SHP77 (cell line): ENCODE measurements at regions not wholly inside any gene's neighbourhood (a gene's known extent, or its start where the extent isn't known, plus 50 kb on each side); places are given as distances from the start of the nearest gene placed in this dataset.

Source experiments
- DNase-seq, 2 experiments: peaks; one replicate each; lab custom pipeline; 2025; lab: John Stamatoyannopoulos, UW

DNA sequence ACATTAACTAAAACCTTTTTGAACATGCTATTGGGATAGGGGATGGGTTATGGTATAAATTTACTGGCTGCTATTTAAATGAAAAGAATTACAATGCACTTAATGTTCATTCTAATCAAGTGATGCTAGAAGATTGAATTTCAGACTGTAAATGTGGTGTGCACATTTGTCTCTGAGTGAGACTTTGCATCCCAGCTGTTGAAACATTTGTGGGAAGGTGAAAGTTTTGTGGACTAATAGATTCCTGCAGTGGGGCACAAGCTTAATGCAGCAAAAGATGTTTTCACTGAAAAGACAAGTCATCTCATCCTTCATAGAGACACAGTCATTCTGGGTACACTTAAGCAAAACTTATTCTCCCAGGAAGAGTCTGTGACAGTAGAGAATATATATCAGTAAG is 323.6 kb downstream of the NFIB start:
- no peak for DNase-seq

DNA sequence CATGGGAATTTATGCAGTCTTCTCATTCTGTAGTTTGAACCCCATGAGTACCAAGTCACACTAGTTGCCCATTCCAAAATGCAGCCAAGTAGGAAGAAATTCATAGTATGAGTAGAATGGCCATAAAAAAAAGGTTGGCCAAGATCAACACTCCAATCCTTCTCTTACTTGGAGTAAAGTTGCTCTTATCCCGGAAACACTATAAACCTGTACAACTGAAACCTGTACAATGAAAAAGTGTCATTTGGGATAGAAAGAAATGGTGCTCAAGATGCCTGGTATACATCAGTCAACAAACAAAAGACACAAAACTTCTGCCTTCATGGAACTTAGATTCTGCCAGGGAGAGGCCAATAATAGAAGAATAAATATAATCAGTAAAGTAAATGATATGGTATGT is 325.0 kb downstream of the NFIB start:
- DNase-seq = no peak

DNA sequence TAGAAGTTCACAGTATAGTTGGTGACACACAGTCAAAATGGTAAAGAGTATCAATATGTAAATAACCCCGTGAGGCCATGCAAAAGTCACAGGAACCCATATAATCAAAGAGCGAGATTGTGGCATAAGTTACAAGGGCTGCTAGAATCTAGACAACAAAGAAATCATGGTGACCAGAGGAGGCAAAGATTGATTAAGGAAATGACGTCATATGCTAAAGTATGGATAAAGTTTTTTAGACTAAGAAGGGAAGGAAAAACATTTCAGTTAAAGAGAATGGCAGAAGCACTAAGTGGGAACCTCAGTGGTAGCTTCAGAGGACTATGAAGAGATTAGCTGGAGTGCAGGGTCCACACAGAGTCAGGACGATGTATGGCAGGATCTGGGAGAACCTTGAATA is 330.3 kb downstream of the NFIB start:
- no peak for DNase-seq

DNA sequence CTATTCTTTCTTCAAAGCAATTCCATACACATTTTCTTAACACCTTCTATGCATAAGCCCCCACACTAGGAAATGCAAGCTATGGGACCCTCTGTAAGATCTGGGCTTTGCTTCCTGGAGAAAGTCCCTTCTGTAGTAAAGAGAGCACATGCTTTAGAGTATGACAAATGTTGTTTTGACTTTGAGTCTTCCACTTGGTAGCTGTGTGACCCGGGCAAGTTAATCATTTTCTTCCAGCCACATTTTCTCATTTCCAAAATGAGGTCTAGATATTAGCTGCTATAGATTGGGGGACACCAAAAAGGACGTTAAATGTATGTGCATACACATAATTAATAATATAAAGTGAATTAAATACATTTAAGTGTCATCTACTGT is 334.0 kb downstream of the NFIB start:
- DNase-seq = no peak

DNA sequence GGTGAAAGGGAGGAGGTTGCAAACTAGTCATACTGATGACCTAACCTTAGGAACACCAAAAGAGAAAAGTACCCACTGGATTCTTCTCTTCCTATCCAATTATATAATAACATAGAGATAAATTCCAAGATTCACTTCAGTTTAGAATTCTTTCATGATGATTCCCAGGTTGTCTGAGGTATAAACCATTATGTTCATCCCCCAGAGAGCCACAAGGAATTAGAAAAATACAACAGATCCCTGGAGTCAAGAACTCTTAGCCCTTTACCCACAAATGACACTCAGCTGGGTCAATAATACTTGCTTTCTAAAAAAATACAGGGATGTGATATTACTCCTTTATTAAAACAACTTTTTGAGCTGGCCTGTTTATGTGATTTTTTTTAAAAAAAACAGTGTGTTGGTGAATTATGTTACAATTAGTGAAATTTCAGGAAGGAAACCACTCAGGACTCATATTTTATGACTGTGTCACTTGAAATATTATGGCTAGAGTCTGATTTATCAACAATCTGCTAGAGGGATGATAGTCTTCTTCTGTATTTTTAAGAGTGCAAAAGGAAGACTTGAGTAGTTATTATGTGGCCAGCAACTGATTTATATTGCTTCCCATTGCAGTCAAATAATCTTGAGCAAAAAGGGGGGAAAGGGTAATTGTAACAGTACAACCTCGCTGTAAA is 338.2 kb downstream of the NFIB start:
- no peak for DNase-seq

DNA sequence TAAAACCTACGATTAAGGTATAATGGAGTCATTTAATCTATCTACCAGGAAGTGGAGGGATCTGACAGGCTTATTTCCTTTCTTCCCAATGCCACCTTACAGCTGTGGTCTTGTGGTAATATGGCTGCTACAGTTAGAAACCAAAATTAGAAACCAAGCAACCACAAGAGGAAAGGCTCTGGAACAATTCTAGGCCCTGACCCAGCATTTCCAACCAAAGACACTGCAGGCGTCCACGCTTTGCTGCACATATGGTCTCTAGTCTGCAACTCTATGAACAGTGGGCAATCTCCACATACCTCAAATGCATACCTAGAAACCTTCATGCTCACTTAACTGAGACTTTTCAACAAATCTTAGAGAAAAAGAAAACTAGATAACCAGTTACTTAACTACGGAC is 339.1 kb downstream of the NFIB start:
- no peak for DNase-seq

DNA sequence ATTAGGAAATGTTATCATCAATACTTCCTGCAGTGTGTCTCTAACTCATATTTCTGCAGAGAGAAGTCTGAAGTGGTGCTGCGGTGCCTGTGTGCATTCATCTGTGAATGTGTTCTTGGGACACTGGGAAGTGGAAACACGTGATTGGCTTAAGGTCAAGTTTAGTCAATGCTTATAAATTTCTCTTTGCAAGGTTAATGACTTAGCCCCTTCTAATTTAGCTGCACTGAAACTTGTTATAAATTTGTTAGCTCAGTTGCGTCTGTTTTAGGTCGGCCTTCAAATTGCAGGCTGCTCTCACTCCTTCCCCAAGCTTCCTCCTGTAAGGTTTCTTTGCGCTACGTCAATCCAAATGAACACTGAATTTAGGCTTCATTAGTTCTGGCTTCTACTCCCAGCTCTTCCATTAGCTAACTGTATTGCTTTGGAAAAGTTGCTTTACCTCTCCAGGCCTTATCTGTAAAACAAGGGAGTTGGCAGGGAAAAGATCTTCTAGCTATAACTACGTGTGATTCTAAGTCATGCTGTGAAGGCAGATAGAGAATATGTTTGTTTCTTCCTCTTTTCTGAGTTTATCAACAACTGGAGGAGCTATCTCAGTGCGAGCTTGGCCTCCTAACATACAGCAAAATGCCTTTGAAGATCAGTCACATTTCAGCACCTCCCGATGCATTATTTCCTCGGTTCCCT is 341.8 kb downstream of the NFIB start:
- no peak for DNase-seq

DNA sequence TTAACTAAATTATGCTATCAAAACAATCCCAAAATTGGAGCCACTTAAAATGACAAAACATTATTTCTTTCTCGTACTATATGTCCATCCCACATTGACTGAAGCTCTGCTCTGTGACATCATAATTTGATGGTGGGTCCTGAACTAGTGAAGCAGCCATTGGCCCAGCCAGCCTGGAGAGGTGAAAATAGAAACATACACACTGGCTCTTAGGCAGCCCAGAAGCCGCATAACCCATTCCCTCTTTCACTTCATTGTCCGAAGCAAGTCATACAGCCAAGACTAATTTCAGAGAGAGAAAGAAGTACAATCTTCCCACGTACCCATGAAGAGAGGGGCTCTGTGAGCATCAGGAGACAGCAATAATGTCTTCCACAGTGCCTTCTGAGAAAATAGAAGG is 342.5 kb downstream of the NFIB start:
- DNase-seq = no peak

DNA sequence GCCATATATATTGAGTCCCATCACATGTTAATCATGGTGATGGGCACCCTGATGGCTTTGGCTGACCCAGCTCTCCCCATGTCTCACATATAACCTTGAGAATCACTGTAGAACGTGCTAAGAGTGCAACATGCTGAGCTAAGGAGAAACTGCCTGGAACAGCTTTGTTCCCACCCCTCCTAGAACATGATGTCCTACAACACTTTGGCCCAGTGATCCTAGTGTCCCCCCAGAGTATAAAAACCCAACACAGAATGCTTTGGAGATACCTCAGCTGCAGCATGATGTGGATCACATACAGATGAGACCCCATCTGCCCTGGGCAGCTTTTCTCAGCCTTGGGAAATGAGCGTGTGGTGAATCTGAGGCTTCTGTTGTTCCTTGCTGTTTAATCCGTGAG is 343.5 kb downstream of the NFIB start:
- DNase-seq = no peak

DNA sequence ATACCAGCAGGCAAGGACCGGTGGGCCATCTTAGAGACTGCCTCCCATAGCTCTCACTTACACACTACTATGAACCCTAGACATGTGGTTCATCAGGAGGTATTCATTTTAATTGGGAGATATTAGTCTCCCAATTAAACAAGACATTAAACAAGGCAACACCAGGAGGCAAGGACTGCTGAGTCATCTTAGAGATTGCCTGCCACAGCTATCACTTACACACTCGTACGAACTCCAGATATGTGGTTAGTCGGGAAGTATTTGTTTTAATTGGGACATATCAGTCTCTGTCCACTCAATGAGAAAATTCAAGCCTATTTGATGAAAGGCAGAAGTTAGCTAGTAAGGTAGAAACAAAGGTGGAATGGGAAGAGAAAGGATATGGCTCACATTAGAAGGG is 343.9 kb downstream of the NFIB start:
- no peak for DNase-seq

DNA sequence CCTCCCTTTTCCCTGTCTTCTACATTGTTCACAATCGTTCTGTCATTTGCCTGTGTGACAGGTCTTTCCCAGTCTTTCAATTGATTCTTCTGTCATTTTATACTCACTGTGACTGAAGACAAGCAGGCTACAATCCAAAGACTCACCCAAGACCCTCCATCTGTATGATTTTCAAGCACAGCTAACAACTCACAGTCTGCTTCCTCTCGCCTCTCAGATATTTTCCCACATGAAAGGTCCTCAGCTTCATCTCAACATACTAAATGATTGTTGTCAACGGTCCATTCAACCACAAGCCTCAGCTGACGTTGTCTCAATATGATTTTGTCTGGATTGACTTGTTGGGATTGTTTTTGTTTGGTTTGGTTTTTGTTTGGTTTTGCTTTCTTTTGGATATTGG is 346.5 kb downstream of the NFIB start:
- DNase-seq = no peak

DNA sequence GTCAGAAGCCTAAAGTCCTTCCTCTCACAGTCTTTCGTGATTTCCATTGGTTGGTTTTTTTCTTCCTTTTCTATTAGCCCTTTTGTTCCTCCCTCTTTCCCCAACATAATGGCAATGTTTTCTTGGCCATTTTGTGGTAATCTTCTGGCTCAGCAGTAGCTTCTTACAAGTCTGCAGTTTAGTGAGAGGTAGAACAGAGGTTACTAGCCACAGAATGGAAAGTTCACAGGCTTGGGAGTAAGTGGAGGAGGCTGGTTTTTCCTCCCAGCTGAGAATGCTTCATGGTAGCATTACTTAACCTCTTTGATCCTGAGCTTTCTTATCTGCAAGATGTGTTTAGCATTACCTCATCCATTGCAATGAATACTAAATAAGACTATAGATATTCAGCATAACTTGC is 346.9 kb downstream of the NFIB start:
- DNase-seq = no peak

DNA sequence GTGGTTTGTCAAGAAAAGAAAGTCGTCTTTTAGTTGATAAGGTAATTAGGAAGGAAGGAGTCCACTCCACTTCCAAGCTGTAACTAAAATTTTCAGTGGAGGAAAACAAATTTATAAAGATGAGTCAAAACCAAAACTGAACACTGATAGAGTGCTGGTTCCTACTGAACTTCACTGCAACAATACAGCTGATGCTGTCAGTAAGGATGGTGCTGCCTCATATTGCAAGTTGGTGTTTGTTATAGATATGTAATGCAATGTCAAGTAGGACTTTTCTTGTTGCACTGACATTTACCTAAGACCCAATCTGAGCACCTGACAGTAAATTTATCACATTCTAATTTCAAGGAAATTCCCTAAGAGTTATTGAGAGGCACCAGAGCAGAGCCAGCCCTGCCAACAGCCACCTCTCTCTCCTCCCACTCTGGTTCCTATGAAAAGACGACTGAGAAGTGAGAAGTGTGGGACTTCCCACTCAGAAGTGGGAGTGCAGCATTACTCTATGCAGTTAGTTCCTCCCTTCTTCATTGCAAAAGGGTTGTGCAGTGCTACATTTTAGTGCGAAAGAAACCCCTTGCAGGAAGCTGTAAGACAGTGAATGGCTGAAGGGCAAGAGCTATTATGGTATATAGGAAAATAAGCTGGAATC is 350.8 kb downstream of the NFIB start:
- DNase-seq = no peak

DNA sequence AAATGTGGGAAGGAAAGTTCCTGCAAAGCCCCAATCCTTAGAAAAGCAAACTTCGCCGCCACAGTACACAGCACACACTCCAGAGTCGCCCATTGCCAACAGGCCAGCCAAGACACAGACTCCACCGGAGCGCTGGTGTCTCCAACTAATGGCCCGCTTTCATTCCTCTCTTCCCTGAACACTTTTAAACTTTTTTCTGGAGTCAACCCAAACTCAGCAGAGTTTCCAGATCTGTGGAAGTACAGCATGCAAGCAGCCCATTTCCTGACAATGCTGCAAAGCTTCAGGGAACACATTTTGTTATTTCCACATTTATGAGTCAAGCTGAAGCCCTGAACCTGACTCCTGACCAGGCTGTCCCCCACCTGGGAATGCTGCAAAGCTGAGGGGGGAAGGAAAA is 351.9 kb downstream of the NFIB start:
- DNase-seq = no peak

DNA sequence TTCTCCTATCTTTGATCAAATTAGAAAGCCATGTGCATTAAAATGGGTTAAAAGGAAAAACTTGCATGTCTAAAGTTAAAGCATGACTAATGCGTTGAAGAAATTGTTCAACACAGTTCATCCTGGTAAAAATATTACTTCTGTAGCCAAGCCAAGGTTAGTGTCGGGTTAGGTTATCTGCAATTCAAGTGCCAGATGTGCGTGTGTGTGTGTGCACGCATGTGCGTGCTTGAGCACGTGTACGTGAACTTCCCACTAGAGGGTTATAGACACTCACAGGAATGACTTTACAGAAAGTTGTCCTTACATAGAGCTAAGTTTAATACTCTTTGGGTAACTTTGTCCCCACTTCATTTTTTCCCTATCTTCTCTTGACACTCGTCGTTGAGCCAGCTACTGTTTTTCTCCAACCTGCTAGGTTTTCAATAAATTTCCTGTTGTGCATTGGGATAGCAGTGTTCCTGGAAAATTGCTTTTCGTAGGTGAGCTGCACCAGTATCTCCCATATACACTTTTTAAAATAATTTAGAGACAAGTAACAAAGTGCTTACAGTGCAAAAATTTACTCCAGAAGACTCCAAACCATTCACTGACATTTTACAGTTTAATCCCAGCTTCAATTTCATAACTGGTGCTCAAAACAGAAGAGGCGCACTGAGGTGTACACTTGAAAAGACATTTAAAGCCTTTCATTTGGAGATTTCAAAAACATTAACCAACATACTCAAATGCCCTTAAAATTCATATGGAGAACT is 353.8 kb downstream of the NFIB start:
- no peak for DNase-seq

DNA sequence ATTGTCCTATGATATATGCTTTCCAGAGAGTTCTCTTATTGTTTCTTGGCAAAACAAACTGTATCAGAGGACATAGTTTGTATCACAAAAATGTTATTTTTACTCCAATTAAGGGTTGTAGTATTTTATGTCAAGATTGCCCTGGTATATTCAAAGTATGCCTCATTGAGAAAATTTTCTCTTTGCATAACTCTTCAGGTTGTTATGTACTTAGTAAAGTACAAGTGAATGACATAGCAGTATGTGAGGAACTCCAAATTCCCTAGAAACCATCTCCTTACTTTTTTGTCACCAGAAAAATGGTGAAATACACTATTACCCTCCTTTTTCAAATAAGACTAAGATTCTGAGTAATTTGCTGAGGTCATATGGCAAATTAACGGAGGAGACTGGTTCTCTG is 355.3 kb downstream of the NFIB start:
- no peak for DNase-seq

DNA sequence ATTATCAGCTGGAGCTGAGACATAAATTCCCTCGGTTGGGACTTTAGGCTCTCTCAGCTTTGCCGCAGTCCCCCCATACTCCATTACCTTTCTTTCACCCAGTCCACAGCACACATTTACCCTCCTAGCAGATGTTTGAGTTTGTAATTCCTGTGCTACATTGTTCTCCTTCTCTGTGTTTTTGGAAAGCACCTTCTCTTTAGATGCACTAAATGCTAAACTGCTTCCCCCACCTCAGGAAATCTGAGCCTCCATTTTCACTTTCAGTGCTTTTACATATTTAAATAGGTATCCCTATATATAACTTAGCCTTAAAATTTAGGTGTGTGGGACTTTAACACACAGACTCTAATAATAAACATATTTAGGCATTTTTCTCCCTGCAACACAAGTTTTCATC is 356.9 kb downstream of the NFIB start:
- DNase-seq = no peak

DNA sequence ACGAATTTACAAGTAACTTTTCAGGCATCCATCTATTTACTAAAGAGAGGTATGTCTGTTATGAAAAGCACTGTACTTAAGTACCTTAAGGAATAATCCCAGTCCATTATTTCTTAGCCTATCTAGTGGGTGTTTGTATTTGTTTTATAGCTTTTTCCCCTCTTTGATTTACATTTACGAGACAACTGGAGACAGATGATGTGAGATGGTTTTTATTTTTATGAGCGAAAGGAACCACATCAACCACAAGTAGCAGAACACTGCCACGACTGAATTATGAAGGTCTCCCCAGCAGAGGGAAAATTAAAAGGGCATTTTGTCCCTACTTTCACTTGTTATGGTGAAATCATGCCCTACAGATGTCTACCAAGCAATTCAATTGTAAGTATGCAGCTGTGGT is 357.8 kb downstream of the NFIB start:
- no peak for DNase-seq

DNA sequence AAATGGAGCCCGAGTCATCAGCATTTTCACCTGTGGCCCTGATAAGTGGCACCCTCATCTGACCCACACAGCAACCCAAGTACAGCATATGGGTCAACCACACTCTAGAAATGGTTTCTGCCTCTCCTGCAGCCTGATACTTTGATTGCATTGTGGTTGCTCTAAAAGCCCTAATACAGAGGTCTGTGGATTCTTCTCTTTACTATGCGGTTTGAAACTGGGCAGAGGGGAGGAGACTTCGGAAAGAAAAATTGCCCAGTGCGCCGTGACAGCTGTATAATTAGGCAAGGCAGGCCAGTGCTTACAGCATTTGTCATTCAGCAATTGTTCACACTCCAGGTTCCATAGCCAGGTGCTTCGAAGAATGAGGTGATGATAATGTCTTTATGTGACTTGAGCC is 361.0 kb downstream of the NFIB start:
- no peak for DNase-seq

DNA sequence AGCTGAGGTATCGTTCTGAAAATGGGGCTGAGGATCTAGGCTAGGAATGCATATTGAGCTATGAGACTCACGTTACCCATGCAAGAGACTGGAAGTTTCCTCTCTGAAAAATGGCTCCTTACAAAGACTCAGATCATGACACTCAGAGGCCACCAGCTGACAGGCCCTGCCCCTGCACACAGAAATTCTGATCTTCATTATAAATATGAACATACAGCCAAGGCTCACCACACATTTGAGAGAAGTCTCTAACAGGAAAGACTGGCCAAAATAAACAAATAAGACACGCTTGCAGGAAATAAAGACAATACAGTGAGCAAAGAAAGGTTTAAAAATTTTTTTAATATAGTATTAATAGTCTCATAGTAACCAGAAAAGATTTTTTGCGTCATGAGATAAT is 365.9 kb downstream of the NFIB start:
- DNase-seq = no peak

DNA sequence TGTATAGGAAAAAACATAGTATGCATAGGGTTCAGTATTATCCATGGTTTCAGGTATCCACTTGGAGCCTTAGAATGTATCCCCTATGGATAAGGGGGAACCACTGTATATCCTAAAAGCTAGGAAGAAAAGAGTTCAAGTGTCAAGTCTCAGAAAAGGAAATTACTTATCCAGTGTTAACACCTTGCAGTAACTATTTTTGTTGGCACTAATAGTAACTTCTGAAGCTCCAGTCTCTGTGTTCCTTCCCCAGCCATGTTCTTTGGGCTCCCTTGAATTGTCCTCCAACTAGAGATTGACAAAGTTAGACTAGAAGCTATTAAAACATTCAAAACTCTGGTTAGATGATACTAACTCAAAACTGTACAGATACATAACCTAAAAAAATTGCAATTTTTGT is 370.8 kb downstream of the NFIB start:
- no peak for DNase-seq

DNA sequence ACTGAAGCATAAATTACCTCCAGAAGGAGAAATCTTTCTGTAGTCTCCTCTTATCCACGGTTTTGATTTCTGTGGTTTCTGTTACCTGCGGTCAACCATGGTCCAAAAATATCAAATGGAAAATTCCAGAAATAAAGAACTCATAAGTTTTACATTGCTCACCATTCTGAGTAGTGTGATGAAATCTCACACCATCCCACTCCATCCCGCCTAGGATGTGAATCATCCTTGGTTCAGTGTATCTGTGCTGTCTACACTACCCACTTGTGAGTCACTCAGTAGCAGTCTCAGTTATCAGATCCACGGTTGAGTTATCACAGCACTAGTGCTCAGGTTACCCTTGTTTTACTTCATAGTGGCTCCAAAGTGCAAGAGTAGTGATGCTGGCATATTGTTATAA is 371.2 kb downstream of the NFIB start:
- DNase-seq = no peak

DNA sequence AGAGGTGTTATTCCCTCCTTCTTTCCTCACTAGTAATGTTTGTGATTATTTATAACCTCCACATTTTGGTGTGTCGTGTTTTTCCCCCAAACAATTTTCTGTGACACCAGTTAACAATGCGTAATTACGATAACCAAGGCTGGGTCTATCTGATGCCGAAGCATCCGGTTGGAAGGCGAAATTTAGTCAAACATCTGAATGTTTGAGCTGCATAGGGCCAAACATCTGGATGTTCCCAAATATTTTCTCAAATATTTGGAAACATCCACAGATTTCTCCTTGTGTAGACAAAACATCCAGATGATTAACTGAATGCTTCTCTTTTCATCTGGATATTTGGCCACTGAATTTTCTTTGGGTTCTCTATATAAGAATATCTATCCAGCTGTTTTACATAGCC is 371.7 kb downstream of the NFIB start:
- no peak for DNase-seq
